ENCODE measurements at regions not wholly inside any gene's neighbourhood (a gene's known extent, or its start where the extent isn't known, plus 50 kb on each side); places are given as distances from the start of the nearest gene placed in this dataset.
"Not testable (repeated sequence)": the region's sequence is repeated elsewhere in the genome, so short reads cannot be mapped to it uniquely, and the experiment has no call there.

- no peaks in the 10 kb centered on the region for H3K36me3 Mint-ChIP-seq (ENCODE audit: unreplicated experiment)
- TF ChIP-seq CTCF (IDR thresholded peaks at IDR 0.05; ENCODE audit: partially characterized antibody, unreplicated experiment), result no peak
- H3K9me3 Mint-ChIP-seq (ENCODE audit: unreplicated experiment), result no peaks in the 10 kb centered on the region
- DNase-seq, result no peak
- H3K4me1 Mint-ChIP-seq (ENCODE audit: low read depth, unreplicated experiment), result no peaks in the 10 kb centered on the region
- no peak overlapping the region for H3K27ac Mint-ChIP-seq (ENCODE audit: unreplicated experiment)
- H3K27me3 Mint-ChIP-seq (ENCODE audit: unreplicated experiment), result no peaks in the 10 kb centered on the region
- H3K4me3 Mint-ChIP-seq (ENCODE audit: unreplicated experiment), result no peak overlapping the region
Observed at GRCh38 chr12:84397846-84398245, 514.8 kb downstream of the SLC6A15 start.

- no peak for TF ChIP-seq CTCF (IDR thresholded peaks at IDR 0.05; ENCODE audit: partially characterized antibody, unreplicated experiment)
Observed at GRCh38 chr12:84397263-84397662, 515.3 kb downstream of the SLC6A15 start.

GRCh38 chr12:84391176-84391575, 521.4 kb downstream of the SLC6A15 start:
- H3K27me3 Mint-ChIP-seq (ENCODE audit: unreplicated experiment); H3K27ac Mint-ChIP-seq (ENCODE audit: unreplicated experiment); H3K9me3 Mint-ChIP-seq (ENCODE audit: unreplicated experiment); H3K4me1 Mint-ChIP-seq (ENCODE audit: low read depth, unreplicated experiment); H3K36me3 Mint-ChIP-seq (ENCODE audit: unreplicated experiment); DNase-seq; H3K4me3 Mint-ChIP-seq (ENCODE audit: unreplicated experiment): not testable (repeated sequence)

More at GRCh38 chr12:84397263-84397662, 515.3 kb downstream of the SLC6A15 start:
- Mint-ChIP-seq H3K4me1 (ENCODE audit: low read depth, unreplicated experiment) (no peaks in the 10 kb centered on the region), H3K27ac (ENCODE audit: unreplicated experiment) (no peak overlapping the region), H3K4me3 (ENCODE audit: unreplicated experiment) (no peak overlapping the region), H3K27me3 (ENCODE audit: unreplicated experiment) (no peaks in the 10 kb centered on the region), H3K36me3 (ENCODE audit: unreplicated experiment) (no peaks in the 10 kb centered on the region), H3K9me3 (ENCODE audit: unreplicated experiment) (no peaks in the 10 kb centered on the region)
- DNase-seq, result no peak

GRCh38 chr12:84384384-84384783, 528.2 kb downstream of the SLC6A15 start:
- no peaks in the 10 kb centered on the region for H3K27me3 Mint-ChIP-seq (ENCODE audit: unreplicated experiment)
- no peaks in the 10 kb centered on the region for H3K4me1 Mint-ChIP-seq (ENCODE audit: low read depth, unreplicated experiment)
- H3K4me3 Mint-ChIP-seq (ENCODE audit: unreplicated experiment), result no peak overlapping the region
- no peak for TF ChIP-seq CTCF (IDR thresholded peaks at IDR 0.05; ENCODE audit: partially characterized antibody, unreplicated experiment)
- no peak for DNase-seq
- H3K27ac Mint-ChIP-seq (ENCODE audit: unreplicated experiment), result no peak overlapping the region
- H3K9me3 Mint-ChIP-seq (ENCODE audit: unreplicated experiment), result peaks cover 5% of the 10 kb centered on the region
- H3K36me3 Mint-ChIP-seq (ENCODE audit: unreplicated experiment), result no peaks in the 10 kb centered on the region

GRCh38 chr12:84382486-84382885, 530.1 kb downstream of the SLC6A15 start:
- not testable (repeated sequence) for H3K27ac Mint-ChIP-seq (ENCODE audit: unreplicated experiment); H3K4me1 Mint-ChIP-seq (ENCODE audit: low read depth, unreplicated experiment); H3K36me3 Mint-ChIP-seq (ENCODE audit: unreplicated experiment); H3K9me3 Mint-ChIP-seq (ENCODE audit: unreplicated experiment); H3K27me3 Mint-ChIP-seq (ENCODE audit: unreplicated experiment); H3K4me3 Mint-ChIP-seq (ENCODE audit: unreplicated experiment); DNase-seq

- Mint-ChIP-seq H3K4me1 (ENCODE audit: low read depth, unreplicated experiment) (no peaks in the 10 kb centered on the region), H3K9me3 (ENCODE audit: unreplicated experiment) (no peaks in the 10 kb centered on the region), H3K27me3 (ENCODE audit: unreplicated experiment) (no peaks in the 10 kb centered on the region), H3K27ac (ENCODE audit: unreplicated experiment) (no peak overlapping the region), H3K36me3 (ENCODE audit: unreplicated experiment) (no peaks in the 10 kb centered on the region), H3K4me3 (ENCODE audit: unreplicated experiment) (no peak overlapping the region)
- no peak for TF ChIP-seq CTCF (IDR thresholded peaks at IDR 0.05; ENCODE audit: partially characterized antibody, unreplicated experiment)
- DNase-seq, result no peak
Observed at GRCh38 chr12:84376320-84376719, 536.3 kb downstream of the SLC6A15 start.

Measured in glutamatergic neuron (in vitro differentiated cells).